ENCODE measurements at regions not wholly inside any gene's neighbourhood (a gene's known extent, or its start where the extent isn't known, plus 50 kb on each side); places are given as distances from the start of the nearest gene placed in this dataset.
A peak's percentile ranks its signal among the peaks of the same experiment; 100 is the strongest.

DNA sequence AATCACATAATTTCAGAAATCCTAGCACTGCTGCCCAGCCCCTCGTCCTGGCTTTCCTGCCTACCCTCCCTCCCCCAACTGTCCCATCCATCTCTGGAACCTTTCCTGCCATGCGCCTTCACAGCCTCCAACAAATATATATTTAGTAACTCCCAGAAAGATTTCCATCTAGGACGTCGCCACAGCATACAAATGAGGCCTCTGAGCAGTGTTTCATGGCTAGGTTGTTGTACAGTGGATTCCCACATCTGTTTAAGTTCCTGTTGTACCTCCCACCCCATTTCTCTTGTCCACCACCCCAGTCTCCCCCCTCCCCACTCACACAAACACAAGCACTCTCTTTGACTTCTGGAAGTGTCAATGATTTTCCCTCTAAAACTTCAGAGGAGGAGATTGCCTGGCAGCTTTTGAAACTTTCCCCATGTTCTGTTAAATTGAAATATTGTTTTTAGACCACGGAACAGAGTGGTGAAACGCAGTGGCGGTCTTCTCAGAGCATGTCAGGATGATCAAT, 280.3 kb upstream of the RORA start:
- H3K4me3 ChIP-seq (ENCODE audit: low read length): no peak overlapping the region
- 61% methylated on average over 7 of the region's 7 CpGs for WGBS
- intact Hi-C loops (cut with DNase I): no loop called here
- H3K4me1 ChIP-seq (ENCODE audit: control insufficient read depth, insufficient read depth, low read length): no peaks in the 10 kb centered on the region
- no peak for ATAC-seq
- DNase-seq: no peak
- no peak overlapping the region for H3K27ac ChIP-seq (ENCODE audit: low read length)
- H3K27me3 ChIP-seq (ENCODE audit: control insufficient read depth, insufficient read depth): no peaks in the 10 kb centered on the region
- no peaks in the 10 kb centered on the region for H3K9me3 ChIP-seq (ENCODE audit: control insufficient read depth, low read length)

DNA sequence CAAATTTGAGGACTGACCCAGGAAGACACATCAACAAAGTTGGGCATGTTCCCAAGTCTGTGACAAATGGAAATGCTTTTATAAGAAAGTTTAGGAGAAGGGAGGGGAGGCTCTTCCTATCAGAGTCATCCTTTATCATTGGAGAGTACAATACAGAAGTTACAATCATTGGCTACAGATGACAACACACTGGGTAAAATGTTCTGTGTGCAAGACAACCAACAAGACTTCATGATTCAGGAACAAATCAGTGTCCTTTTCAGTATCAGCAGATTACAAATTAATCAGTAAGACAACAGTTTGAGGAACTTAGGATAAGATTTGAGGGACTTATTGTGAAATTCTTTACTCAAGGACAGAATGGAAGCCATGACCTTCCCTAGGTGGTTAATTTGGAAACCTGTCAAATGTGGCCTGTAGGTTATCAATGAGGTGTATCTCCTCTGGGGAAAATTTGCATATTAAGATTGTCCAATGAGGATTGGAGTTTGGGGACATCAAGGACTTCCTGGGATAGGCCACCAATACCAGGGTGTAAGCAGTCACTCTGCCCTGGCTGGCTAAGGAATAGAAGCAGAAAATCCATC, 274.4 kb upstream of the RORA start:
- H3K27me3 ChIP-seq (ENCODE audit: control insufficient read depth, insufficient read depth): no peaks in the 10 kb centered on the region
- H3K27ac ChIP-seq (ENCODE audit: low read length): no peak overlapping the region
- intact Hi-C loops (cut with DNase I): no loop called here
- H3K9me3 ChIP-seq (ENCODE audit: control insufficient read depth, low read length): no peaks in the 10 kb centered on the region
- ATAC-seq (peak in 1 of 2 donors; percentile 54), DNase-seq (no peak)
- H3K4me1 ChIP-seq (ENCODE audit: control insufficient read depth, insufficient read depth, low read length): no peaks in the 10 kb centered on the region
- H3K4me3 ChIP-seq (ENCODE audit: low read length): no peak overlapping the region

DNA sequence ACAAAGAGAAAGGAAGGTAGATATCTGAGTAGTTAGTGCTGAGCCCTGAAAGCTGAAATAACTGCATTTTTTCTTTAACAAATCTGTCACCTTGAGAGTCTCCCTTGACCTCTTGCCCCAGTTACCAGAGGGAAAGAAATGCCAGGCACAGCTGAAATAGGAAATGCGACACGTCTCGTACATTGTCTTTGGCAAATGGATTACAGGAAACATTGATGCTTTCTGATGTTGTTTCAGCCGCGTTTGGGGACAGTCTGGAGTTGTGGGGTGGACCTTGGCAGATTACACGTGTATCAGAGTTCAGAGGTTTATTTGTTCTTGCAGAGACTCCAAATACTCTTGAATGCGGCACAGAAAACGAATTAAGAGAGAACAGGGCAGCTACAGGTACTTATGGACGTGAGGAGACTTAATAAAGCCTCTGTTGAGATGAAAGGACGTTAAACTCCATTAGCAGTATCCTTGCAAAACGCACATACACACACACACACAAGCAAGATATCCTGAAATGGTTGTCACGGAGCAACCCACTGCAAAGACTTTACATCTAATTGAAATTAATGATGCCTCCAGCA, 272.8 kb upstream of the RORA start:
- no peak for DNase-seq
- ATAC-seq: peak in 1 of 2 donors; percentile 81
- 62% methylated on average over 12 of the region's 12 CpGs for WGBS
- Histone ChIP-seq H3K27me3 (ENCODE audit: control insufficient read depth, insufficient read depth) (no peaks in the 10 kb centered on the region), H3K4me1 (ENCODE audit: control insufficient read depth, insufficient read depth, low read length) (no peaks in the 10 kb centered on the region), H3K4me3 (ENCODE audit: low read length) (no peak overlapping the region), H3K27ac (ENCODE audit: low read length) (no peak overlapping the region), H3K9me3 (ENCODE audit: control insufficient read depth, low read length) (no peaks in the 10 kb centered on the region)
- intact Hi-C loops (cut with DNase I): no loop called here

DNA sequence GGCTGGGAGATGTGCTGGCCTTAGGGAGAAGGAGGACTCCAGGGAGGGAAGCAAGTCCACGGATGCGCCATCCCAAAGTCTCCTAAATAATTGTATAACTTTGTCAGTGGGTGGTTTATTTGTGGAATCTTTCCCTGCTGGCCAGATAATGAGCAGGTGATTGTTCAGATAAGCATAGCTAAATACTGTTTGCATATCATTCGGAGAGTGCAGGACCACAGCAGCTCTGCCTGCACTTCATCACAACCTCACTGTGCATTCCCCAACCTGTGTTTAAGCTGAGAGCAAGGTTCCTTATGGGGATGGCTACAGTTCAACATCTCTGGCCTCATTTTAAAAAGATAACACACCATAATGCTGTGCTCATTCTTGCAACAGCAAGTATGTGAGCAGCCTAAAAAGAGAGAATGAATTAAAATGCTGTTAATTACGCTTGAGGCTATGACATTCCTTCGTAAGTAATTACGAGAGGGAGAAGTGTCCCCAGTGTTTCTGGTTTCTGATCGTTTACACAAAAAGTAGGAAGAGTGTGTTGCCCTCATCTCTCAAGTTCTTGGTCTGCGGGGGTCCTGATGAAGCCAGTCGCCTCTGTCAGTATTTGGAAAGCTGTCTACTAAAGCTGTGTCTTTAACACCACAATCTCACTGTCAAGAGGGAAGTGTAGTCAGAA, 272.0 kb upstream of the RORA start:
- H3K27me3 ChIP-seq (ENCODE audit: control insufficient read depth, insufficient read depth): no peaks in the 10 kb centered on the region
- no peaks in the 10 kb centered on the region for H3K9me3 ChIP-seq (ENCODE audit: control insufficient read depth, low read length)
- H3K4me1 ChIP-seq (ENCODE audit: control insufficient read depth, insufficient read depth, low read length): no peaks in the 10 kb centered on the region
- no peak overlapping the region for H3K4me3 ChIP-seq (ENCODE audit: low read length)
- WGBS: 79% methylated on average over 9 of the region's 9 CpGs
- intact Hi-C loops (cut with DNase I): no loop called here
- no peak for DNase-seq
- no peak overlapping the region for H3K27ac ChIP-seq (ENCODE audit: low read length)
- ATAC-seq: no peak

DNA sequence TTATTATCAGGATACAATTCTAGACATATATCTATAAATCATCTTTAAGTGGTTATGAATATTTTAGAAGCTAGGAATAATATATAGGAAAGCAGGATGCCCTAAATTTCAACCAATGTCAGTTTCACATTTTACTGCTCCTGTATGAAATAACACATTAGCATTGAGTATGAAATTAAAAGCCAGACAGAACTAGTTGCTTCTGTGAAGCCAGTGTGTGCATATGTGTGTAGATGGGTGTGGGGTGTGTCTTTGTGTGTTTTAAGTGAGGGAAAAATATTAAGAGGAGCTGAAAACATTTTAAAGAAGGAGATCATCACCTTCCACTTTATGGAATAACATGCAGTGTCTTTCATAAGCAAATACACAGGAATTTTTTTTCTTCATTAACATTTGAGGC, 271.4 kb upstream of the RORA start:
- intact Hi-C loops (cut with DNase I): no loop called here
- Histone ChIP-seq H3K4me1 (ENCODE audit: control insufficient read depth, insufficient read depth, low read length) (no peaks in the 10 kb centered on the region), H3K27me3 (ENCODE audit: control insufficient read depth, insufficient read depth) (no peaks in the 10 kb centered on the region), H3K27ac (ENCODE audit: low read length) (no peak overlapping the region), H3K9me3 (ENCODE audit: control insufficient read depth, low read length) (no peaks in the 10 kb centered on the region), H3K4me3 (ENCODE audit: low read length) (no peak overlapping the region)
- no peak for DNase-seq
- no peak for ATAC-seq

DNA sequence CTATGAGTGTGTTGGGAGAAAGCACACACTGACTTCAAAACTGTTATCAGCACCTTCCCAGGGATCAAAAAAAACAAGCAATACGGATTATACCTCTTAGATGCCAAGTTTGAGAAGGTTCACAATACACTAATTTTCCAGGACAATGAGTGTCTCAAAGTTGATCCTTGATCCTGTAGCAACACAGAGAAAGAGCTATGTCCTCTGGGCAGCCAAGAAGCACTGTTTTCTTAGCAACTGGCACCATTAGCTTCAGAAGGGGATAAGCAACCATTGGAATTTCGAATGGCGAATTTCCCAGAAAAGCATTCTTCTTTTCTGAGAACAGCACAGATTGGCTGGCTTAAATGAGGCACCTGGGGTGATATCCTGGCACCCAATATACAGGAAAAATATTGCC, 270.3 kb upstream of the RORA start:
- WGBS: 53% methylated on average over 3 of the region's 3 CpGs
- no peak overlapping the region for H3K27ac ChIP-seq (ENCODE audit: low read length)
- no peaks in the 10 kb centered on the region for H3K4me1 ChIP-seq (ENCODE audit: control insufficient read depth, insufficient read depth, low read length)
- H3K9me3 ChIP-seq (ENCODE audit: control insufficient read depth, low read length): no peaks in the 10 kb centered on the region
- no peak overlapping the region for H3K4me3 ChIP-seq (ENCODE audit: low read length)
- DNase-seq (no peak), ATAC-seq (peak in 1 of 2 donors; percentile 22)
- no peaks in the 10 kb centered on the region for H3K27me3 ChIP-seq (ENCODE audit: control insufficient read depth, insufficient read depth)
- intact Hi-C loops (cut with DNase I): no loop called here

DNA sequence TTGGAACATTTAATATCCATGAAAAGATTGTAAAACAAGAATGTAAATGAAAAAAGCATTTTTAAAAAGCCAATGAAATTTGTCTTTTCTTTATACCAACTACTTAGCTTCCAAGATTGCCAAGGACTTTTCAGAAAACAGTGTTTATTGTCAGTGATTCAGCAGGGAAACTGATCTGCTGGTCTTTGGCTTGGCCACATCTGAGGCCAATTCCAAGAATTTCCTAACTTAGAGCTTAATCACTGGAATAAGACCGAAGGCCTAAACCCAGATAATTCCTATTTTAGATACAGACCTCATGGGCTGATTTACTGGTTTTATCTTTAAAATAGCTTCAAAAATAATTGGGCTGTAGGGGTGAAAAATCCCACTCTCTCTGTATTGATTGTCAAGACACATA, 260.5 kb upstream of the RORA start:
- no peaks in the 10 kb centered on the region for H3K9me3 ChIP-seq (ENCODE audit: control insufficient read depth, low read length)
- H3K4me1 ChIP-seq (ENCODE audit: control insufficient read depth, insufficient read depth, low read length): peaks cover 1% of the 10 kb centered on the region
- no peak overlapping the region for H3K4me3 ChIP-seq (ENCODE audit: low read length)
- DNase-seq: no peak
- WGBS: 45% methylated on average over 1 of the region's 1 CpG
- H3K27ac ChIP-seq (ENCODE audit: low read length): no peak overlapping the region
- no peaks in the 10 kb centered on the region for H3K27me3 ChIP-seq (ENCODE audit: control insufficient read depth, insufficient read depth)
- intact Hi-C loops (cut with DNase I): no loop called here
- ATAC-seq: peak in 1 of 2 donors; percentile 59

DNA sequence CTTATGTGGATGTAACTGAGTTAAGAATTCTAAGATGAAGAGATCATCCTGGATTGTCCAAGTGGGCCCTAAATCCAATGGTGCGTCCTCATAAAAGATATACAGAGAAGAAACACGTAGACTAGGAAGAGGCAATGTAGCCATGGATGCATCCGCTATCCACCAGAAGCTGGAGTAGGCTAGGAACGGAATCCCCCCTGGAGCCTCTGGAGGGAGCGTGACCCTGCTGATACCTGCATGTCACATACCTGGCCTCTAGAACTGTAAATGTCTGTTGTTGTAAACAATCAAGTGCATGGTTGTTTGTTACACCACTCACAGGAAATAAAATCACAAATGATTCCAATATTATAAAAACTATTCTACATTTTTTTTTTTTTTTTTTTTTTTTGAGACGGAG, 254.5 kb upstream of the RORA start:
- no peak overlapping the region for H3K27ac ChIP-seq (ENCODE audit: low read length)
- no peak for DNase-seq
- intact Hi-C loops (cut with DNase I): no loop called here
- WGBS: 95% methylated on average over 5 of the region's 6 CpGs
- no peak for ATAC-seq
- no peak overlapping the region for H3K4me3 ChIP-seq (ENCODE audit: low read length)
- H3K9me3 ChIP-seq (ENCODE audit: control insufficient read depth, low read length): no peaks in the 10 kb centered on the region
- no peaks in the 10 kb centered on the region for H3K4me1 ChIP-seq (ENCODE audit: control insufficient read depth, insufficient read depth, low read length)
- H3K27me3 ChIP-seq (ENCODE audit: control insufficient read depth, insufficient read depth): no peaks in the 10 kb centered on the region

DNA sequence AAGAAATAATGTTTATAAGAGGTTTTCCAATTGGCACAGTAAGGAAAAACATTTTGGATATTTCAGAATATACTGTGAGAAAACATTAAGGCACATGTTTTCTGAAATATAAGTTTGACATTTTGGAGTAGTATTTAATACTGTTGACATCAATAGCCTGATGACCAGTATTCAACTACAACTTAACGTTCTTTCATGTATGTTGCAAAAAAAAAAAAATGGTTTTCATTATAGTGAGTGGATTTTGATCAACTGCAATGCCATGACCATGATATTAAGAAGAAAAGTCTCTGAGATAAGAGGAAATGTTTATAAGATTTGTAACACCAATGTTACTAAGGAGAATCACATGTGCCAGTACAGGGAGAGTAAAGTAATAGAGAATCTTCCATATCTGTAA, 252.8 kb upstream of the RORA start:
- Histone ChIP-seq H3K4me3 (ENCODE audit: low read length) (no peak overlapping the region), H3K27ac (ENCODE audit: low read length) (no peak overlapping the region), H3K4me1 (ENCODE audit: control insufficient read depth, insufficient read depth, low read length) (no peaks in the 10 kb centered on the region), H3K27me3 (ENCODE audit: control insufficient read depth, insufficient read depth) (no peaks in the 10 kb centered on the region), H3K9me3 (ENCODE audit: control insufficient read depth, low read length) (no peaks in the 10 kb centered on the region)
- ATAC-seq (no peak), DNase-seq (no peak)
- intact Hi-C loops (cut with DNase I): no loop called here
- WGBS: 77% methylated on average over 1 of the region's 1 CpG

DNA sequence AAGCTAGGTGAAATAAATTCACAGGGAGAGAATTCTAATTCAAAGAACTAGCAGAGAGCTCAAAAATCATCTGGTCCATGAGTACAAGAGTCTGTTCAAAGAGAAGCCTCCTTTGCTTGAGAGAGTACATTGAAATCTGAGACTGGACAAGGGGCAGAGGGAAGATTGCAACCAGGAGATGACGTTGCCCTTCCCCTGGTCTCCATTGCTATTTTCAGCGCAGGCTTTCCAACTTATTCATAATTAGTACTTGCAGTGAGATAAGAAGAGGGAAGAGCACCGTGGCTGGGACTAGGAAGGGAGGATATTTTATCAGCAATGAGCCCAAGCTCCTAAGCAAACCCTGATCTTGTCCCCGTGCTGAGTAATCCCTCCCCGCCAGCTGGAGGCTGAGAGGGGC, 251.8 kb upstream of the RORA start:
- peak in 1 of 2 donors; percentile 36 for ATAC-seq
- H3K27ac ChIP-seq (ENCODE audit: low read length): no peak overlapping the region
- no peak overlapping the region for H3K4me3 ChIP-seq (ENCODE audit: low read length)
- no peaks in the 10 kb centered on the region for H3K4me1 ChIP-seq (ENCODE audit: control insufficient read depth, insufficient read depth, low read length)
- no peak for DNase-seq
- intact Hi-C loops (cut with DNase I): no loop called here
- no peaks in the 10 kb centered on the region for H3K9me3 ChIP-seq (ENCODE audit: control insufficient read depth, low read length)
- H3K27me3 ChIP-seq (ENCODE audit: control insufficient read depth, insufficient read depth): no peaks in the 10 kb centered on the region
- WGBS: 20% methylated on average over 5 of the region's 5 CpGs

DNA sequence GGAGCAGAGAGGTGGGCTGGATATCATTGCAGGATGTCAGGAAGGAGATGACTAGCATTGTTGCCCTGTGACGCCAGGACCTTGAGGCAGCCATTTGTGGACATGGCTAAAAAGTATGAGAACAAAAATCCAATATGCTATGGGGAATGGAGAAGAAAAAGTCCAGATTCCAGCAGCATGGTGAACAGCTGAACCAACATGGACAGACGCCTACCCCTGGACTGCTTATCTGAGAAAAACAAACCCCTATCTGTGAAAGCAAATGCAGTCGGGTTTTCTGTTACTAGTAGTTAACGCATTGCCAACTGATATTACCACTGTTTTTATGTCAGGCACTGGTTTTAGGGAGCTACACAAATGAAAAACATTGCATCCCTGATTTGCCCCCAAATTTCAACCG, 251.2 kb upstream of the RORA start:
- Histone ChIP-seq H3K27ac (ENCODE audit: low read length) (no peak overlapping the region), H3K4me1 (ENCODE audit: control insufficient read depth, insufficient read depth, low read length) (no peaks in the 10 kb centered on the region), H3K27me3 (ENCODE audit: control insufficient read depth, insufficient read depth) (no peaks in the 10 kb centered on the region), H3K4me3 (ENCODE audit: low read length) (no peak overlapping the region), H3K9me3 (ENCODE audit: control insufficient read depth, low read length) (no peaks in the 10 kb centered on the region)
- ATAC-seq (peak in 1 of 2 donors; percentile 48), DNase-seq (peak in 1 of 3 donors; percentile 40)
- intact Hi-C loops (cut with DNase I): no loop called here
- WGBS: 52% methylated on average over 5 of the region's 5 CpGs

Measured in right cardiac atrium (tissue), 5 donors.